WTC11 (cell line): ENCODE measurements at regions not wholly inside any gene's neighbourhood (a gene's known extent, or its start where the extent isn't known, plus 50 kb on each side); places are given as distances from the start of the nearest gene placed in this dataset.

Source experiments
- ATAC-seq: fragments of 200-7000 bp; cut with Tn5 transposase; 2 replicates; pipeline ENCODE4 v1.10.0; 2021; ENCODE audit warnings: mild to moderate bottlenecking, moderate library complexity
- CTCF ChIA-PET: fragments of 300-600 bp; sonication (Branson Sonifier 250); formaldehyde crosslinking; loops from one replicate; lab custom pipeline; 2021; ENCODE audit warnings: antibody characterized with exemption; lab: Charles Lee
- POLR2A ChIA-PET: fragments of 350-600 bp; sonication (Branson Sonifier 250); formaldehyde crosslinking; loops from one replicate; lab custom pipeline; 2021; ENCODE audit warnings: antibody characterized with exemption; lab: Charles Lee
- DNase-seq: peaks from one replicate; pipeline ENCODE4 v3.0.0; 2021; ENCODE audit warnings: low spot score
- H3K27ac Mint-ChIP-seq: 2 replicates; pipeline ENCODE4 v1.8.0; 2021; ENCODE audit warnings: mixed read lengths
- H3K27me3 Mint-ChIP-seq: 2 replicates; pipeline ENCODE4 v1.8.0; 2021; ENCODE audit warnings: low read depth, mild to moderate bottlenecking, moderate library complexity, mixed read lengths
- H3K36me3 Mint-ChIP-seq: 2 replicates; pipeline ENCODE4 v1.8.0; 2021; ENCODE audit warnings: mixed read lengths
- H3K4me1 Mint-ChIP-seq: 2 replicates; pipeline ENCODE4 v1.8.0; 2022; ENCODE audit warnings: mixed read lengths
- H3K4me3 Mint-ChIP-seq: 2 replicates; pipeline ENCODE4 v1.8.0; 2021; ENCODE audit warnings: mild to moderate bottlenecking, moderate library complexity, mixed read lengths
- H3K9me3 Mint-ChIP-seq: 2 replicates; pipeline ENCODE4 v1.8.0; 2021; ENCODE audit warnings: mixed read lengths
- AR ChIP-seq: fragments of 250-450 bp; sonication (Bioruptor Pico); IDR thresholded peaks from 2 replicates; pipeline ENCODE4 v1.9.0; 2021; ENCODE audit warnings: mild to moderate bottlenecking
- ATF2 ChIP-seq: sonication (generic); formaldehyde crosslinking; IDR thresholded peaks from 2 replicates; pipeline ENCODE4 v1.8.1; 2022; ENCODE audit warnings: low read depth, missing genetic modification reagents, borderline replicate concordance
- CBFB ChIP-seq: sonication (generic); formaldehyde crosslinking; IDR thresholded peaks from 2 replicates; pipeline ENCODE4 v1.8.1; 2022; ENCODE audit warnings: mild to moderate bottlenecking, low read depth, missing genetic modification reagents
- GABPB1 ChIP-seq: sonication (generic); formaldehyde crosslinking; IDR thresholded peaks from 2 replicates; pipeline ENCODE4 v1.8.1; 2023; ENCODE audit warnings: mild to moderate bottlenecking, missing genetic modification reagents
- GRHL2 ChIP-seq: fragments of 250-450 bp; sonication (Bioruptor Pico); IDR thresholded peaks from 2 replicates; pipeline ENCODE4 v1.8.0; 2022; ENCODE audit warnings: mild to moderate bottlenecking, moderate library complexity; ENCODE audit not compliant: insufficient replicate concordance, severe bottlenecking
- GTF2I ChIP-seq: fragments of 250-450 bp; sonication (Bioruptor Pico); conservative IDR thresholded peaks from 2 replicates; pipeline ENCODE4 v1.4.0; 2021; ENCODE audit warnings: mild to moderate bottlenecking
- HMGA2 ChIP-seq: fragments of 250-450 bp; sonication (Bioruptor Pico); IDR thresholded peaks from 2 replicates; pipeline ENCODE4 v1.4.0; 2021; ENCODE audit warnings: mild to moderate bottlenecking, moderate library complexity
- MXD4 ChIP-seq: fragments of 250-450 bp; sonication (Bioruptor Pico); IDR thresholded peaks from 2 replicates; pipeline ENCODE4 v1.8.0; 2021; ENCODE audit warnings: mild to moderate bottlenecking, moderate library complexity, borderline replicate concordance
- MYBL2 ChIP-seq: sonication (generic); formaldehyde crosslinking; IDR thresholded peaks from 2 replicates; pipeline ENCODE4 v1.8.1; 2023; ENCODE audit warnings: mild to moderate bottlenecking, moderate library complexity, missing genetic modification reagents
- NFE2L1 ChIP-seq: sonication (generic); formaldehyde crosslinking; IDR thresholded peaks from 2 replicates; pipeline ENCODE4 v1.8.1; 2023; ENCODE audit warnings: missing genetic modification reagents
- NR1H2 ChIP-seq: sonication (generic); formaldehyde crosslinking; IDR thresholded peaks from 2 replicates; pipeline ENCODE4 v1.9.0; 2021; ENCODE audit warnings: mild to moderate bottlenecking, moderate library complexity, missing genetic modification reagents
- NR2C2 ChIP-seq: sonication (generic); formaldehyde crosslinking; IDR thresholded peaks from 2 replicates; pipeline ENCODE4 v1.8.0; 2022; ENCODE audit warnings: mild to moderate bottlenecking, missing genetic modification reagents
- NR3C1 ChIP-seq: sonication (generic); formaldehyde crosslinking; conservative IDR thresholded peaks from 2 replicates; pipeline ENCODE4 v1.8.1; 2023; ENCODE audit warnings: low read depth, mild to moderate bottlenecking, missing genetic modification reagents
- OVOL2 ChIP-seq: fragments of 250-450 bp; sonication (Bioruptor Pico); IDR thresholded peaks from 2 replicates; pipeline ENCODE4 v1.9.0; 2021; ENCODE audit warnings: mild to moderate bottlenecking, borderline replicate concordance
- PRRX2 ChIP-seq: fragments of 250-450 bp; sonication (Bioruptor Pico); IDR thresholded peaks from 2 replicates; pipeline ENCODE4 v1.8.0; 2021; ENCODE audit warnings: mild to moderate bottlenecking
- SOX15 ChIP-seq: fragments of 250-450 bp; sonication (Bioruptor Pico); IDR thresholded peaks from 2 replicates; pipeline ENCODE4 v1.9.0; 2021; ENCODE audit warnings: mild to moderate bottlenecking
- STAT6 ChIP-seq: sonication (generic); formaldehyde crosslinking; conservative IDR thresholded peaks from 2 replicates; pipeline ENCODE4 v1.8.1; 2023; ENCODE audit warnings: mild to moderate bottlenecking, low read depth, missing genetic modification reagents, moderate library complexity
- TCF7 ChIP-seq: sonication (generic); formaldehyde crosslinking; IDR thresholded peaks from 2 replicates; pipeline ENCODE4 v1.8.0; 2022; ENCODE audit warnings: mild to moderate bottlenecking, low read depth, missing genetic modification reagents, moderate library complexity
- ZNF317 ChIP-seq: sonication (generic); formaldehyde crosslinking; IDR thresholded peaks from 2 replicates; pipeline ENCODE4 v1.8.1; 2023; ENCODE audit warnings: low read depth, mild to moderate bottlenecking, moderate library complexity, missing genetic modification reagents, borderline replicate concordance
- ZNF396 ChIP-seq: fragments of 250-450 bp; sonication (Bioruptor Pico); IDR thresholded peaks from 2 replicates; pipeline ENCODE4 v1.8.0; 2021; ENCODE audit warnings: mild to moderate bottlenecking, moderate library complexity, borderline replicate concordance
- ZNF423 ChIP-seq: fragments of 250-450 bp; sonication (Bioruptor Pico); IDR thresholded peaks from 2 replicates; pipeline ENCODE4 v2.1.2; 2022; ENCODE audit warnings: mild to moderate bottlenecking, moderate library complexity
- ZNF512 ChIP-seq: sonication (generic); formaldehyde crosslinking; IDR thresholded peaks from 2 replicates; pipeline ENCODE4 v1.8.1; 2022; ENCODE audit warnings: missing genetic modification reagents, borderline replicate concordance
- ZNF532 ChIP-seq: fragments of 250-450 bp; sonication (Bioruptor Pico); IDR thresholded peaks from 2 replicates; pipeline ENCODE4 v1.9.0; 2021; ENCODE audit warnings: mild to moderate bottlenecking, borderline replicate concordance

- Mint-ChIP-seq H3K4me1 (peaks cover 41% of the 10 kb centered on the region), H3K36me3 (no peaks in the 10 kb centered on the region), H3K27ac (no peak overlapping the region), H3K4me3 (no peak overlapping the region), H3K9me3 (no peaks in the 10 kb centered on the region), H3K27me3 (no peaks in the 10 kb centered on the region)
- ATAC-seq (no peak), DNase-seq (no peak)
- CTCF ChIA-PET = no interaction called here
- TF ChIP-seq AR (CRISPR knock-in tag) = no peak
- no peak for TF ChIP-seq ZNF423
- TF ChIP-seq PRRX2 (CRISPR knock-in tag) = no peak
- no peak for TF ChIP-seq NFE2L1 (CRISPR knock-in tag)
- TF ChIP-seq ZNF396 (CRISPR knock-in tag) = no peak
- TF ChIP-seq HMGA2 (CRISPR knock-in tag) = no peak
- no peak for TF ChIP-seq ZNF532 (CRISPR knock-in tag)
- TF ChIP-seq ZNF512 = no peak
- TF ChIP-seq ATF2 = no peak
- no peak for TF ChIP-seq GTF2I
- TF ChIP-seq MXD4 (CRISPR knock-in tag) = no peak
- TF ChIP-seq NR1H2 (CRISPR knock-in tag) = no peak
- TF ChIP-seq, all 79 proteins: peak for 0
- POLR2A ChIA-PET = no interaction called here
Observed at GRCh38 chr9:23232831-23233230, 593.2 kb downstream of the ELAVL2 start.

GRCh38 chr9:23243523-23243922 is 582.5 kb downstream of the ELAVL2 start:
- no peak for ATAC-seq
- ChIA-PET CTCF (no interaction called here), POLR2A (no interaction called here)
- no peak for DNase-seq
- Mint-ChIP-seq H3K9me3 (peaks cover 20% of the 10 kb centered on the region), H3K27me3 (no peaks in the 10 kb centered on the region), H3K4me3 (no peak overlapping the region), H3K4me1 (no peaks in the 10 kb centered on the region), H3K27ac (no peak overlapping the region), H3K36me3 (peaks cover 9% of the 10 kb centered on the region)
- TF ChIP-seq NFE2L1 (CRISPR knock-in tag) (no peak), ZNF317 (CRISPR knock-in tag) (no peak), MYBL2 (CRISPR knock-in tag) (no peak), GABPB1 (CRISPR knock-in tag) (no peak), MXD4 (CRISPR knock-in tag) (no peak), NR2C2 (CRISPR knock-in tag) (no peak), CBFB (CRISPR knock-in tag) (no peak), NR3C1 (CRISPR knock-in tag) (no peak), SOX15 (no peak), GRHL2 (no peak), TCF7 (CRISPR knock-in tag) (no peak), OVOL2 (CRISPR knock-in tag) (no peak), ATF2 (no peak), STAT6 (no peak)
